AG09309 (cell line): ENCODE measurements at regions not wholly inside any gene's neighbourhood (a gene's known extent, or its start where the extent isn't known, plus 50 kb on each side); places are given as distances from the start of the nearest gene placed in this dataset.

ENCODE experiments used
- DNase-seq: peaks from one replicate; pipeline ENCODE4 v3.0.0-alpha.2; 2010; ENCODE audit warnings: low read depth
- H3K4me3 ChIP-seq: 2 replicates; pipeline ENCODE4 v1.5.1; 2011; ENCODE audit warnings: mild to moderate bottlenecking, low read depth, low read length, moderate library complexity; ENCODE audit not compliant: control insufficient read depth
- CTCF ChIP-seq: IDR thresholded peaks from 2 replicates; pipeline ENCODE4 v1.5.1; 2011; ENCODE audit warnings: mild to moderate bottlenecking, low read depth, low read length, inconsistent platforms; ENCODE audit not compliant: insufficient read depth, control insufficient read depth; ENCODE audit errors: missing control alignments

- TF ChIP-seq CTCF, result no peak
- no peak for DNase-seq
These were observed 628.8 kb downstream of the SLITRK6 start for GRCh38 chr13:85170372-85170771.

GRCh38 chr13:85166891-85167290 lies 632.3 kb downstream of the SLITRK6 start:
- no peak overlapping the region for H3K4me3 ChIP-seq
- no peak for DNase-seq
- TF ChIP-seq CTCF, result no peak

More at GRCh38 chr13:85170372-85170771, 628.8 kb downstream of the SLITRK6 start:
- H3K4me3 ChIP-seq, result no peak overlapping the region

GRCh38 chr13:85163063-85163462 lies 636.2 kb downstream of the SLITRK6 start:
- H3K4me3 ChIP-seq, result no peak overlapping the region
- TF ChIP-seq CTCF, result no peak

GRCh38 chr13:85148009-85148408 lies 651.2 kb downstream of the SLITRK6 start:
- no peak overlapping the region for H3K4me3 ChIP-seq
- DNase-seq, result no peak

More at GRCh38 chr13:85163063-85163462, 636.2 kb downstream of the SLITRK6 start:
- no peak for DNase-seq

GRCh38 chr13:85142351-85142927 lies 656.8 kb downstream of the SLITRK6 start:
- no peak for TF ChIP-seq CTCF
- H3K4me3 ChIP-seq, result no peak overlapping the region
- no peak for DNase-seq

More at GRCh38 chr13:85148009-85148408, 651.2 kb downstream of the SLITRK6 start:
- TF ChIP-seq CTCF, result no peak

- no peak for DNase-seq
- H3K4me3 ChIP-seq, result no peak overlapping the region
- no peak for TF ChIP-seq CTCF
These were observed 657.8 kb downstream of the SLITRK6 start for GRCh38 chr13:85141401-85141800.

GRCh38 chr13:85140192-85140591 lies 659.0 kb downstream of the SLITRK6 start:
- DNase-seq, result no peak
- TF ChIP-seq CTCF, result no peak
- no peak overlapping the region for H3K4me3 ChIP-seq
